GM23338 (cell line): ENCODE measurements at regions not wholly inside any gene's neighbourhood (a gene's known extent, or its start where the extent isn't known, plus 50 kb on each side); places are given as distances from the start of the nearest gene placed in this dataset.

Source experiments
- ATAC-seq: fragments of 200-7000 bp; cut with Tn5 transposase; 3 replicates; pipeline ENCODE4 v1.9.1; 2020
- DNase-seq: peaks from one replicate; pipeline ENCODE4 v3.0.0-alpha.2; 2015; ENCODE audit warnings: low spot score
- H2AFZ ChIP-seq: fragments of 200-600 bp; sonication (generic); 2 replicates; pipeline ENCODE4 v1.8.0; 2016; ENCODE audit warnings: antibody characterized with exemption, mild to moderate bottlenecking, moderate library complexity
- H3F3A ChIP-seq: fragments of 200-600 bp; sonication (generic); replicated peaks from 2 replicates; pipeline ENCODE4 v1.8.0; 2017; ENCODE audit warnings: antibody characterized with exemption, mixed run types, low read depth
- H3K27ac ChIP-seq: fragments of 200-600 bp; sonication (generic); 2 replicates; pipeline ENCODE4 v1.6.1; 2016; ENCODE audit warnings: low read depth
- H3K27me3 ChIP-seq: fragments of 200-600 bp; sonication (generic); 2 replicates; pipeline ENCODE4 v1.8.0; 2016; ENCODE audit warnings: mild to moderate bottlenecking, mixed run types, moderate library complexity; ENCODE audit not compliant: insufficient read depth
- H3K36me3 ChIP-seq: fragments of 200-600 bp; sonication (generic); 2 replicates; pipeline ENCODE4 v1.8.0; 2016; ENCODE audit warnings: mild to moderate bottlenecking; ENCODE audit not compliant: insufficient read depth
- H3K4me1 ChIP-seq: fragments of 200-600 bp; sonication (generic); 2 replicates; pipeline ENCODE4 v1.8.0; 2016; ENCODE audit warnings: mild to moderate bottlenecking, moderate library complexity; ENCODE audit not compliant: insufficient read depth
- H3K4me2 ChIP-seq: fragments of 200-600 bp; sonication (generic); 2 replicates; pipeline ENCODE4 v1.7.1; 2017; ENCODE audit warnings: mixed run types
- H3K4me3 ChIP-seq: fragments of 200-600 bp; sonication (generic); 2 replicates; pipeline ENCODE4 v1.6.1; 2016; ENCODE audit warnings: mixed run types
- H3K79me2 ChIP-seq: fragments of 200-600 bp; sonication (generic); replicated peaks from 2 replicates; pipeline ENCODE4 v1.8.0; 2017; ENCODE audit warnings: mild to moderate bottlenecking; ENCODE audit not compliant: insufficient read depth
- H3K9me2 ChIP-seq: fragments of 200-600 bp; sonication (generic); 2 replicates; pipeline ENCODE4 v1.8.0; 2017; ENCODE audit not compliant: insufficient read depth
- H4K20me1 ChIP-seq: fragments of 200-600 bp; sonication (generic); replicated peaks from 2 replicates; pipeline ENCODE4 v1.8.0; 2017; ENCODE audit warnings: mild to moderate bottlenecking; ENCODE audit not compliant: insufficient read depth
- H3K27ac Mint-ChIP-seq: 2 replicates; pipeline ENCODE4 v1.8.0; 2020; ENCODE audit warnings: inconsistent platforms, mild to moderate bottlenecking, moderate library complexity, mixed read lengths
- H3K27me3 Mint-ChIP-seq: 3 replicates; pipeline ENCODE4 v1.8.0; 2022; ENCODE audit warnings: low read depth, mild to moderate bottlenecking, moderate library complexity, mixed read lengths, inconsistent platforms; ENCODE audit not compliant: insufficient read depth, poor library complexity
- H3K36me3 Mint-ChIP-seq: 3 replicates; pipeline ENCODE4 v1.8.0; 2021; ENCODE audit warnings: low read depth, mild to moderate bottlenecking, inconsistent platforms, moderate library complexity, mixed read lengths
- H3K4me1 Mint-ChIP-seq: 3 replicates; pipeline ENCODE4 v1.8.0; 2020; ENCODE audit warnings: mild to moderate bottlenecking, inconsistent platforms, mixed read lengths
- H3K4me3 Mint-ChIP-seq: 3 replicates; pipeline ENCODE4 v1.8.0; 2021; ENCODE audit warnings: moderate library complexity, mild to moderate bottlenecking, inconsistent platforms, mixed read lengths
- H3K9me3 Mint-ChIP-seq: 3 replicates; pipeline ENCODE4 v1.8.0; 2020; ENCODE audit warnings: moderate library complexity, mild to moderate bottlenecking, inconsistent platforms, mixed read lengths
- CTCF ChIP-seq, 2 experiments: fragments of 200-600 bp in 1 of 2; sonication (generic) in 1 of 2; conservative IDR thresholded peaks; 2 replicates each; pipeline versions ENCODE4 v1.5.1 to v1.6.1; 2016 to 2017; ENCODE audit warnings: antibody characterized with exemption in 2 of 2, low read depth in 2 of 2, mild to moderate bottlenecking in 2 of 2, moderate library complexity in 1 of 2
- EZH2 ChIP-seq: fragments of 200-600 bp; sonication (generic); IDR thresholded peaks from one replicate; pipeline ENCODE4 v1.8.0; 2017; ENCODE audit warnings: antibody characterized with exemption, mild to moderate bottlenecking, low read depth; ENCODE audit not compliant: unreplicated experiment
- EZH2phosphoT487 ChIP-seq: fragments of 200-600 bp; sonication (generic); IDR thresholded peaks from one replicate; pipeline ENCODE4 v1.8.1; 2018; ENCODE audit warnings: antibody characterized with exemption; ENCODE audit not compliant: unreplicated experiment
- STAT1 ChIP-seq: IDR thresholded peaks from one replicate; pipeline ENCODE4 v1.6.1; 2016; ENCODE audit warnings: antibody characterized with exemption; ENCODE audit not compliant: unreplicated experiment
- ZNF462 ChIP-seq: fragments of 250-450 bp; sonication (Bioruptor Pico); IDR thresholded peaks from 2 replicates; pipeline ENCODE4 v1.5.0; 2020; ENCODE audit warnings: mild to moderate bottlenecking, moderate library complexity

- H3K4me1 ChIP-seq: no peaks in the 10 kb centered on the region
- TF ChIP-seq EZH2phosphoT487 (no peak), STAT1 (no peak), CTCF (conservative IDR thresholded peaks at IDR 0.05; ENCODE audit: low read depth in 2 of 2) (peak in 1 of 2 experiments; percentile 32; a peak in 2 of 4 replicates), ZNF462 (CRISPR knock-in tag) (no peak), EZH2 (no peak)
- H3K9me2 ChIP-seq: peaks cover 11% of the 10 kb centered on the region
- no peak for DNase-seq
- no peak overlapping the region for H3K27ac Mint-ChIP-seq
- H3K79me2 ChIP-seq: no peaks in the 10 kb centered on the region
- peaks cover 36% of the 10 kb centered on the region for H3K9me3 Mint-ChIP-seq
- H3K27me3 ChIP-seq: no peaks in the 10 kb centered on the region
- H3K4me1 Mint-ChIP-seq: no peaks in the 10 kb centered on the region
- ATAC-seq: no peak
- no peak overlapping the region for H3K27ac ChIP-seq
- H3K4me3 ChIP-seq: no peak overlapping the region
- no peaks in the 10 kb centered on the region for H3F3A ChIP-seq
- no peak overlapping the region for H3K4me3 Mint-ChIP-seq
- no peaks in the 10 kb centered on the region for H4K20me1 ChIP-seq
- no peak overlapping the region for H3K4me2 ChIP-seq
- no peak overlapping the region for H2AFZ ChIP-seq
- no peaks in the 10 kb centered on the region for H3K36me3 ChIP-seq
- peaks cover 47% of the 10 kb centered on the region for H3K36me3 Mint-ChIP-seq
- H3K27me3 Mint-ChIP-seq: no peaks in the 10 kb centered on the region
Measured at GRCh38 chr5:123949807-123950340, 437.9 kb downstream of the CSNK1G3 start.
